Stomach (tissue), 4 donors: ENCODE measurements at regions not wholly inside any gene's neighbourhood (a gene's known extent, or its start where the extent isn't known, plus 50 kb on each side); places are given as distances from the start of the nearest gene placed in this dataset.

ENCODE experiments used
- EP300 ChIP-seq: sonication (generic); formaldehyde crosslinking; IDR thresholded peaks from one replicate; pipeline ENCODE4 v1.6.1; 2017; ENCODE audit warnings: antibody characterized with exemption
- POLR2A ChIP-seq, 4 donors: fragments of 450-650 bp; IDR thresholded peaks; one replicate each; pipeline ENCODE4 v1.6.1; 2016; ENCODE audit warnings: antibody characterized with exemption in 4 of 4, control low read depth in 2 of 4, mild to moderate bottlenecking in 1 of 4, moderate library complexity in 1 of 4
- POLR2AphosphoS5 ChIP-seq, 3 donors: sonication (generic); formaldehyde crosslinking; IDR thresholded peaks; one replicate each; pipeline ENCODE4 v1.6.1; 2016; ENCODE audit warnings: antibody characterized with exemption in 3 of 3
- TF ChIP-seq, protein P1 (sequence below), 7 experiments: fragments of 450-650 bp in 4 of 7; fragments of 200-600 bp in 3 of 7; sonication (generic) in 3 of 7; IDR thresholded peaks; one replicate each; pipeline ENCODE4 v1.5.1; 2016 to 2019; ENCODE audit warnings: antibody characterized with exemption in 7 of 7, control low read depth in 2 of 7, mild to moderate bottlenecking in 1 of 7

DNA sequence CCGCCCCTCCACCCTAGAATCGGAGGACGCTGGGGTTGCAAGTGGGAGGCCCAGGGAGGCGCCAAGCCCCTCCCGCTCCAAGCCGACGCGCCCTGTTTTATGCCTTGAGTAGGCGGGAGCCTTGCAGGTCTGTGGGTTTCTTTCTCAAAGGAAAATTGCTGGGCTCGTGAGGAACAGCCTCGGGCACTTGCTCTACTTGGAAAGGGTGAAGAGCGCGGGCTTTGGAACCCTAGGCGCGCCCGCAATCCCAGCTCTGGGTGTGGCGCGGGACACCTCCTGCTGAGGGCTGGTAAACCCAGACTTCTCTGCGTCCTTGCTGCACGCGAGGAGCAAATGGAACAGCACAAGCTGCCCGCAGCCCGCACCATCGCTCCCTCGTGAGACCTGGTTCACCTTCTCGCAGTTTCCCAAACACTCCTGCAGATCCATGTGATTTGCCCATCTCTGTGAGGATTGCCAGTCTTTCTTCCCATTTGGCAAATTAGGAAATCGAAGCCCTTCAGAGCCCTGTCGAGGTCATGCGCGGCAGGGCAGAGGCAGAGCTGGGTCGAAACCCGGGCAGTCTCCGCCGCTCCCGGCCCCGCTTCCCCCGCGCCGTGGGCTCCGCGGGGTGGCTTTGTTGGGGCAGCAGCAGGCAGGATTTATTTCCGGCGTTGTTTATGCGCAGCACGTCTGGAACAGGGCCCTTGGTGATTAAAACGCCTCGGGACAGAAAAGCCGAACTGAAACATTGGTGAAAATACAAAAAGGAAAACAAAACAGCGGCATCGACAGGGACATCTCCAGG, 98.4 kb upstream of the CPLX2 start:
- TF ChIP-seq, protein P1, sequence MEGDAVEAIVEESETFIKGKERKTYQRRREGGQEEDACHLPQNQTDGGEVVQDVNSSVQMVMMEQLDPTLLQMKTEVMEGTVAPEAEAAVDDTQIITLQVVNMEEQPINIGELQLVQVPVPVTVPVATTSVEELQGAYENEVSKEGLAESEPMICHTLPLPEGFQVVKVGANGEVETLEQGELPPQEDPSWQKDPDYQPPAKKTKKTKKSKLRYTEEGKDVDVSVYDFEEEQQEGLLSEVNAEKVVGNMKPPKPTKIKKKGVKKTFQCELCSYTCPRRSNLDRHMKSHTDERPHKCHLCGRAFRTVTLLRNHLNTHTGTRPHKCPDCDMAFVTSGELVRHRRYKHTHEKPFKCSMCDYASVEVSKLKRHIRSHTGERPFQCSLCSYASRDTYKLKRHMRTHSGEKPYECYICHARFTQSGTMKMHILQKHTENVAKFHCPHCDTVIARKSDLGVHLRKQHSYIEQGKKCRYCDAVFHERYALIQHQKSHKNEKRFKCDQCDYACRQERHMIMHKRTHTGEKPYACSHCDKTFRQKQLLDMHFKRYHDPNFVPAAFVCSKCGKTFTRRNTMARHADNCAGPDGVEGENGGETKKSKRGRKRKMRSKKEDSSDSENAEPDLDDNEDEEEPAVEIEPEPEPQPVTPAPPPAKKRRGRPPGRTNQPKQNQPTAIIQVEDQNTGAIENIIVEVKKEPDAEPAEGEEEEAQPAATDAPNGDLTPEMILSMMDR (IDR thresholded peaks at IDR 0.05), result no peak
- TF ChIP-seq POLR2AphosphoS5 (IDR thresholded peaks at IDR 0.05), result no peak
- no peak for TF ChIP-seq POLR2A (IDR thresholded peaks at IDR 0.05)
- TF ChIP-seq EP300, result no peak
